CD4-positive, alpha-beta T cell treated with Interleukin-21 for 1 hour (primary cell): ENCODE measurements at regions not wholly inside any gene's neighbourhood (a gene's known extent, or its start where the extent isn't known, plus 50 kb on each side); places are given as distances from the start of the nearest gene placed in this dataset.

ENCODE experiments used
- DNase-seq: peaks from one replicate; pipeline ENCODE4 v3.0.0-alpha.2; 2020

- DNase-seq: no peak
Measured at GRCh38 chr6:1516742-1517520, 92.8 kb upstream of the FOXC1 start.

DNA sequence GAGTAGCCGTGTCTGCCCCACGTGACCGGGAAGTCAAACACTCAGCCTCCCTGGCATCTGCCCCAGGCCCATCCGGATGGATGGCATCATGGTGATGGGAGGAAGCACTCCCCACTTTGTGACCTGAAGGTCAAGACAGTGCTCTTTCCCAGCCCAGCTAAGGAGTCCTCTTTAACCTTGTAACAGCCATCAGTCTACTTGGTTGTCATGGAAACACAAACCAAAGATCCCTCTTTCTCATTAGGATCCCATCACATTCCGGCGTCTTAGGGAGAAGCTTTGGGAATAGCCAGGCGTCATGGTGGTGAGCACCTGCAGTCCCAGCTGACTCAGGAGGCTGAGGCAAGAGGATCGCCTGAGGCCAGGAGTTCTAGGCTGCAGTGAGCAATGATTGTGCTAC is 90.9 kb upstream of the FOXC1 start:
- DNase-seq: no peak

DNA sequence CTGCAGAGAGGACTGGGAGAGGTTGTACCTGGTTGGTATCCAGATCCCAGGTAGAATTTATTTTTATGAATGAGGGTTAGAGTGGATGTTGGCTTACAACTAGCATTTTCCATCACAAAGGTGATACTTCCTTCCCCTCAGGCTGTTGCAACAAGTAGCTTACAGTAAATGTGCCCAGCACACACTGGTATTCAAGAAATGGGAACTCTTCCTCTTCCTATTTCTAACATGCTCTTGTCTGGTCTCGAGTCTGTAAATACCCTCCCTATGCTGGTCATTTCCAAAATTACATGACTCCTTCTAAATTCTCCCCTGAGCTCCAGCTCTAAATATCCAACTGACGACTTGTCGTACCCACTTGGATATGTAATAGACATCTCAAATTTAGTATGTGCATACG is 90.1 kb upstream of the FOXC1 start:
- DNase-seq: no peak

DNA sequence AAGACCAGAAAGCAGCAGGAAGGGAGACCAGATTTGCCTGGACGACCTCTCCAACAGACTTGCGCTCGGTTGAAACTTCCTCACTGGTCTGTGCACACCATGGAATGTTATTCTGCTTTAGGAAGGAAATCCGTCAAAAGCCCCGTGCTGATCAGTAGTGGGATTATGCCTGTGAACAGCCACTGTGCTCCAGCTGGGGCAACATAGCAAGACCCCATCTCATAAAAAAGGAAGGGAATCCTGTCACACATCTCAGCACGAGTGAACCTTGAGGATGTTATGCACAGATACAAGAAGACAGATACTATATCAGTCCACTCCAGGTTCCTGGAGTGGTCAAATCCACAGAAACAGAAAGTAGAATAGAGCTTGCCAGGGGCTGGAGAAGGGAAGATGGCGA is 86.9 kb upstream of the FOXC1 start:
- DNase-seq: no peak

- peak; percentile 80 for DNase-seq
Measured at GRCh38 chr6:1524040-1524480, 85.7 kb upstream of the FOXC1 start.

- no peak for DNase-seq
Measured at GRCh38 chr6:1525364-1526038, 84.2 kb upstream of the FOXC1 start.

DNA sequence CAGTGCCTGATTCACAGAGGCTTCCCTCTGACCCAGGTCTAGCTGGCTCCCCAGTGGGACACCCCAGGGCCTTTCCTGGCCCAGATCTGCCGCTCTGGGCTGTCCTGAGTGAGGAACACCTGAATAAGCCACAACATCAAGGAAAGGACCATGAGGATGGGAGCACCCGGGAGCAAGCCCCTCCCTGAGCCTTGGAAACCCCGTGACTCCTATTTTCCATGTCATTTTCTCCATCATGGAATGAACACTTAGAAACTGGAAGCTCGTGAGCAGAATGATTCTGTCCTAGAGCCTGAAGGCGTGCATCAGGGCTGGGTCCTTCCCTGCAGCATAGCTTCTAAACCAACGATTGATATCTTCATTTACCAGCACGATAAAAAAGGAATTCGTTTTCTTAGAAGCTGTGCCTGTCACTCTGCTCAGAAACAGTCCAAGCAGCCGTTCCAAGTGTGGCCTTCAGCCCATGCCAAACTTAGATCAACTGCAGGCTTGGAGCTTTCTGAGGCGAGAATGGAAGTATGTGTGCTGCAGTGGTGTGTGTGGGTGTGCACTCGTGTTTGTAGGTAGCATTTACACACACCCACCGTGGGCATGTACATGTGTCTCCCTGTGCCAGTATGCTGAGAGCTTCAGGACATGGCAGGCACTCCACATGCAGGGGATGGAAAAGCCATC is 83.2 kb upstream of the FOXC1 start:
- DNase-seq: no peak

- peak; percentile 62 for DNase-seq
Measured at GRCh38 chr6:1527073-1527457, 82.7 kb upstream of the FOXC1 start.

DNA sequence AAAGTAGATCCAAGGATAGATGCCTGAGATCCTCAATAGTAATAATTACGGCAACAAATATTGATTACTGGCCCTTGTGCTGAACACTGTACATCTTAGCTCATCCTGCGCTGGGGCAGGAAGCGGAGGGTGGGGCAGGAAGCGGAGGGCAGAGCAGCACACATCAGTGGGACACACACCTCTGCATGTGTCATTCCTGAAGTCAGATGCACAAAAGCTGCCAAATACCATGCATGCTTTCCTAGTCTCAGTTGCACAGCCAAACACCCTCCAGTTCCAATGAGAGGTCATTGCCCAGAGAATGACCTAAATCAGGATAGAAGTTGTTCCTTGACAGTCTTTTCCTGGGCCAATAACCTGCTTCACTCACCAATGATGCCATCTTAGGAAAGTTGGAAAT is 74.4 kb upstream of the FOXC1 start:
- DNase-seq: peak; percentile 49

DNA sequence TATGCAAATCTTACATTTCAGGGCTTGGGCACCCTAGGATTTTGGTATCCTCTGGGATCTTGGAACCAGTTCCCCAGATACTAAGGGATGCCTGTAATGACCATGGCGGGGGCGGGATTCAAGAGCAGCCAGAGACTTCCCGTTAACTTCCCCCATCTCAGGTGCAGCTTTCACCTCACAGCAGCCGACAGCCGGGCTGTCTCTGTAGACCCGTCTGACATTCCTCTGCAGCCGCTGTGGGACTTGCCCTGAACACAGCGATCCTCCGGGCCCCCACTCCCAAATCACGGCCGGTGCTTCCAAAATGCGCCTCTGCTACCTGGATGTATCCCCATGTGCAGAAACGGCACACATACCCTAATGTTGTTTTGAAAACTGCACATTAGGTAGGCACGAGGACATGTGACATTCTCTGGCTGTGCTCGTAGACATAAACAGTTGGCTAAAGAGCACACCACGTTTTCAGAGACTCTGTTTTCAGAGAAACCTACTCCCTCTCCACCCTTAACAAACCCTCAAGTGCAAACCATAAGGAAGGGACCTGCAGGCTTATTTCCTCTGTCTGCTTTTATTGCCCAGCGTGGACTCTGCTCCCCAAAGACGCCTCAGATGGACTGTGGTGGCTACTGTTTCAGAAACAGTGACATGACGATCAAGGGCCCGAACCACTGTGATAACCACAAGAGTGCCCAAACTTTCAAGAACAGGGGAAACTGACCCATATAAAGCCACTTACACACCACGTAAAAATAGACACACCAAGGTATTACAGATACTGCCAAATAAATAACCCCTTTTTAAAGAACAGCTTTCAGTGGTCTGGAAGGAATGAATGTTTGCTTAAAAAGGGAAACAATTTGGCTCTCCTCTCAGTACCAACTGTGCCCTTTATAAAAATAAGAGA is 72.9 kb upstream of the FOXC1 start:
- DNase-seq: no peak

DNA sequence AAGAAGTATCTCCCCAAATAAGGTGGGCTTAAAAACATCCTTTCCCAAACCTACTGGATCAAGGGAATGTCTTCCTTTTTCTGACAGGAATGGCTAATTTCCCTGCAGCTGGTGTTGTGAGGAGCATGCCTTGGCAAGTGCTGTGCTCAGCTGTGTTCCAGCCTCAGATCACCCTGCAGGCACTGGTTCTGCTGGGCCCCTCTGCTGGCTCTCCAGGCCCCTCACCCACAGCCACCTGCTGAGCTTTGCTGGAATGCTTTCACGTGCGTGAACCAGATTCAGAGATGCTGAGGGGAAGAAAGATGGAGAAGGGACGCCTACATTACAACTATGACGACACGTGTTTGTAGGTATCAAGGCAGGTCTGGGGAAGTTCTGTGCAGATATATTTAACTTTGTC is 71.3 kb upstream of the FOXC1 start:
- no peak for DNase-seq

- no peak for DNase-seq
Measured at GRCh38 chr6:1538810-1539478, 70.8 kb upstream of the FOXC1 start.

GRCh38 chr6:1540864-1541521 is 68.7 kb upstream of the FOXC1 start:
- DNase-seq: no peak

GRCh38 chr6:1542335-1542734 is 67.4 kb upstream of the FOXC1 start:
- no peak for DNase-seq

DNA sequence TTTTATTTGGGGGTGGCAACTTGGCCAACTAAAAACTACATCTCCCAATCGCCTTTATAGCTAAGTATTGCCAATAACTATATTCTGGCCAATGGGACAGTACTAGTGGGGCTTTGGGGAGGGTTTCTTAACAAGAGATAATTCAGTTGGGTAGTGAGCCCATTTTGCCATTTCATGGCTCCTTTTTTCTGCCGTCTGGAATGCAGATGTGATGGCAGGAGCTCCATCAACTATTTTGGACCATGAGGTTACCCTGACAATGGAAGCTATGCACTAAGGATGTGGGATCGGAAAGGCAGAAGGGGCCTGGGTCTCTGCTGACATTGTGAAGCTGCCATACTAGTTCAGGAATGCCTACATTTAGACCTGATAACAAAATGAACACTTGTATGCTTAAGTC is 67.0 kb upstream of the FOXC1 start:
- DNase-seq: no peak

DNA sequence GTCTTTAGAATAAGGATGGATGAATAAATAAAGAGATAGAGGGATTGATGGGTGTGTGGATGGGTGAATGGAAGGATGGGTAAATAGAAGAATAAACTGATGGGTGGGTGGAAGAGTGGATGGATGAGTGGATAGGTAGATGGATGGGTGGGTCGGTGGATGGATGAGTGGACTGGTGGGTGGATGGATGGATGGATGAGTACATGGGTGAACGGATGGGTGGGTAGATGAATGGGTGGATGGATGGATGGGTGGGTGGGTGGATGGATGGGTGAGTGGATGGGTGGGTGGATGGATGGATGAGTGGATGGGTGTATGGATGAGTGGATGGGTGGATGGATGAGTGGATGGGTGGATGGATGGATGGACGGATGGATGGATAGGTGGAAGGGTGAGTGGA is 65.7 kb upstream of the FOXC1 start:
- no peak for DNase-seq

DNA sequence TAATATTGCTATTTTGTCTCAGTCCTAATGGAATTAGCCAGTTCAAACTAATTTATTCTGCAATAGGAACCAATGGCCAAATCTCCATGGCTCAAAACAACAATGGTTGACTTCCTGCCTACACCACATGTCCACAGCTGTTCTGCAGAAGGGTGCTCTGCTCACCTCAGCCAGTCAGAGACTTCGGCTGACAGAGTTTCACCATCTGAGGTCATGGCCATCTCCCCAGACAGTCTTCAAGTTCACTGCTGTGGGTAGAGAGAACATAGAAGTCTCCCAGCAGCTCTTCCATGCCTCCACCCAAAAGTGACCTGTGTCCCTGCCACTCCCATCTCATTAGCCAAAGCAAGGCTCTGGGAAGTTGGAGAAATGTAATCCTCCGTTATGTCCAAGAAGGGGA is 65.1 kb upstream of the FOXC1 start:
- no peak for DNase-seq

DNA sequence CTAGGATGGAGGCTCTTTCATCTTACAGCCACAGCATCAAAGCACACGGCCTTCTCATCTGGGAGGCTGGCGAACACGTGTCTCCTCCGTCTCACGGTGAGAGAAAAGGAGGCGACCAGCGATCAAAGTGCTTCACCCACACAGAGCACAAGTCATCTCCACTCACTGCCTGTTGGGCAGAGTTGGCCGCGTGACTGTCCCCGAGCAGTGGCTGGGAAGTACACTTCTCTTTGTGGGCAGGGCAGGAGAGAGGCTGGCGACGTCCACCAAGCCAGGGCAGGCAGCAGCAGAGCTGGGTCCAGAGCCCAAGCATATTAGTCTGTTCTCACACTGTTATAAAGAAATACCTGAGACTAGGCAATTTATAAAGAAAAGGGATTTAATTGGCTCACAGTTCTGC is 64.1 kb upstream of the FOXC1 start:
- DNase-seq: no peak

GRCh38 chr6:1547785-1548184 is 61.9 kb upstream of the FOXC1 start:
- DNase-seq: no peak

DNA sequence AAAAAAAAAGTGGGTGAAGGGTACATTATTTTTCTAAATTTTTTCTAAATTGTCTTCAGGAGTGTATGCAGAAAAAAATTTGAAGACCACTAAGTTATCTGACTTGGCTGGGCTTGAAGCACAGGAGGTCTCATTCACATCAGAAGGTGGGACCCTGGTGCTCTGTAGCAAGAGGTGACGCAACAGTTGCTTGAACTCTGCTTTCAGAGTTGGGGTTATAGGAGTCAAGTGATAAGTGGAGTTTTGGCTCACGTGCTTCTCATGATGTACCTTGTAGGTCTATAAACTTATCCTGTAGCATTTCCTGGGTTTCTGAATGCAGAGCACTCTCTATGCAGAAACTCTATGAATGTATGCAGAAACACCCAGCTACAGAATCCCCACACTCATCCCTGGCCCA is 58.5 kb upstream of the FOXC1 start:
- no peak for DNase-seq

DNA sequence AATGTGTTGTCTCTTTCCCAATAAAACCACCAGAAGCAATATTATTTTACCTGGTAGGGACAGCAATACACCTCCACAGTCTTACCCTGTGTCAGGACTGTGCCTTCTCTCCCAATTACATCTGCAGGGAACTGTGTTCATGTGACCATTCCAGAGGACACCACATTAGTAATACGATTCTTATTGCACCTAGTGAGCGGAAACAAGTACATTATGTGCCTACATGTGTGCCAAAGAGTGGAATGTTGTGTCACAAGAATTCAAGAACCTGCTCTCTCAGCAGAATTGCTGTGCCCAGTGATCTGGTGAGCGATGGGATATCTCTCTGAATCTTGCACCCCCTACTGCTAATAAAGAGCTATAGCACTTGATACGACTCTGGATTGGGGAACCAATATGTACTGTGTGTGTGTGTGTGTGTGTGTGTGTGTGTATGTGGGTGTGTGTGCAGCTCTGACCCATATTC is 57.4 kb upstream of the FOXC1 start:
- DNase-seq: peak; percentile 55

DNA sequence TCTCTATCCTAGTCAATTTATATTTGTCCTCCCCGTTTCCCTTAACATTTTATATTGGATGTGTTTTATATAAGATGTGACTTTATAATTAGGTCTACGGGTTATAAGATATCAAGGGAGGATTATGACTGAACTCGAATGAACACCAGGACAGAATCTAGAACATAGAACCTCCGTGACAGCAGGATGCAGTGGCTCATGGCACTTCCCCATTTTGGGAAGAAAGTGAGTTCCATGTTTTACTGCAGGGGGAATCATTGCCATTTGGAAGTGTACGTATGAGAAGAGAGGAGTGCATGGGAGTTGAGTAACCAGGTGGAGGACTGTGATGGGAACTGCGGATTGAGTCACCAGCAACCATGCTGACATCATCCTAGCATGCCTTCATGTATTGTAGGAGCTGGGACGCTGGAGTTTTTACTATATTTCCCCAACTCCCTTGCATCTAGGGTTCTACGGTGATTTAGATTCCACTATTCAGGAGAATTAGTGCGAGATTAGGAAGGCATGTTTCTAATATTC is 56.1 kb upstream of the FOXC1 start:
- DNase-seq: no peak
